ENCODE measurements at regions not wholly inside any gene's neighbourhood (a gene's known extent, or its start where the extent isn't known, plus 50 kb on each side); places are given as distances from the start of the nearest gene placed in this dataset.

- no peak for DNase-seq
Observed at GRCh38 chr5:125012727-125013451, 266.4 kb upstream of the ZNF608 start.

- DNase-seq, result no peak
Observed at GRCh38 chr5:125014202-125014601, 267.8 kb upstream of the ZNF608 start.

DNA sequence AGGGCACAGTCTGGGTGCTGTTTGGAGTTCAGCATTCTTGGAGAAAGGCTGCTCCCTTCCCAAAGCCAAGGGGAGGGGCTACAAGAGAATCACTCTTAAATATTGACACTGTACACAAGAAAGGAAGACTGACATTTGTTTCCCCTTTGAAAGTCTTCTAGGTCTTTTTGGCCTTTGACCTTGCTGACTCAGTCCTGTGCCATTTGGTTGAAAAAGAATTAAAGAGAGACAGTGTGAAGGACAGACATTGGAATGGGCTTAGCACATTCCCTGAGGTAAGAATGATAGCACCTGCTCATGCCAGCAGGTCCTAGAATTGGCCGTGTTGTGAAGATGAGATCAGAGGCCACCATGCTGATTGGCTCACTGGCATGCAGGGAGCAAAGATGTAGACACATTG, 271.4 kb upstream of the ZNF608 start:
- DNase-seq, result no peak

GRCh38 chr5:125023673-125024072, 277.2 kb upstream of the ZNF608 start:
- no peak for DNase-seq

- DNase-seq, result no peak
Observed at GRCh38 chr5:125026867-125027731, 280.7 kb upstream of the ZNF608 start.

DNA sequence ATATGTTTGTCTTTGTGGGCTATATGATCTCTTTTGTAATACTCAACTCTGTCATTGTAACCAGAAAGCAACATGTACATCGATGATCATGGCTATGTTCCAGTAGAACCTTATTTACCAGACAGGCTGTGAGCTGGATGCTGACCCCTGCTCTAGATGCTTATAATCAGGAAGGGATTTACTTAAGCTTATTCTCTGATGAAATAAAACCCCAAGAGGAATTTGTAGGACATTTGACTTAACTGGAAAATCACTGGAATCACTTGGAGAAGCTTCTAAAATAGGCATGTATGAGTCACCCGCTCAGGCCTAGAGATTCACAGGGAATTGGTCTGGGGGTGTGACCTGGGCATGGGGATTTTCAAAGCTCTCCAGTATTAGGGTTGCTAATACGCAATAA, 285.8 kb upstream of the ZNF608 start:
- DNase-seq, result no peak

- no peak for DNase-seq
Observed at GRCh38 chr5:125033602-125034001, 287.2 kb upstream of the ZNF608 start.

GRCh38 chr5:125034331-125034730, 287.9 kb upstream of the ZNF608 start:
- no peak for DNase-seq

DNA sequence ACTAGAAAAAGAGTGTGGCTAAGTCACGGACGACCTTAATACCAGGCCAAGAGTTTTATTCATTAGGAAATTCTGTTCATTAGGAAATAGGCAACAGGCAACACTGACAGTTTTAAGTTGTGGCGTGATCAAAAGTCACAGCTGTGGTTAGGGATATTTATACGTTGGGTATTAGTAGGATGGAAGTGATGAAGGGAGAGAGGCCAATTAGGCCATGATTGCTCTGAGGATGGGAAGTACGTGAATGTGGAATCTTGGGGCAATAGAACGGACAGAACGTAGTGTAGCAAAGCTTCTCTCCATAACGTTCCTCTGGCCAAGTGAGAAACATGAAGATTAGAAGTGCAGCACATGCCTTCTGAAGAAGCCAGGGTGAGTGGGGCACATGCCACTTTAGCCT, 290.1 kb upstream of the ZNF608 start:
- DNase-seq, result no peak

DNA sequence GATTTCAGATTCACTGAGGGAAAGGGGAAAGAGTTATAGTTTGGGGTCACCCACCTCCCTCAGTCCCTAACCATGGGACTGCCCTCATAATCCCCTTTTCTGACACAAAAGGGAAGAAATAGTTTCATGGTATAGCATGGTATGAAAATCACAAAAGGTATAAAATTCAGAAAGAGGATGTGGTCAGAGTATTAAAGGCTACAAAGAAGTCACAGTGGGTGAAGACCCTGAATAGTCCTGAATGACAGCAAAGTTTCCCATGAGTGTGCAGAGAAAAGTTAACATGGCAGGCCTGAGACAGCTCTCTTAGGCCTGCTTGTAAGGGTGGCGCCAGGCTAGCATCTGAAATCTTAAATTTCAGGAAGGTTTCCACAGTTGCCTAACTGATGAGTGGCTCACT, 290.6 kb upstream of the ZNF608 start:
- no peak for DNase-seq

GRCh38 chr5:125037530-125037929, 291.1 kb upstream of the ZNF608 start:
- DNase-seq, result no peak

DNA sequence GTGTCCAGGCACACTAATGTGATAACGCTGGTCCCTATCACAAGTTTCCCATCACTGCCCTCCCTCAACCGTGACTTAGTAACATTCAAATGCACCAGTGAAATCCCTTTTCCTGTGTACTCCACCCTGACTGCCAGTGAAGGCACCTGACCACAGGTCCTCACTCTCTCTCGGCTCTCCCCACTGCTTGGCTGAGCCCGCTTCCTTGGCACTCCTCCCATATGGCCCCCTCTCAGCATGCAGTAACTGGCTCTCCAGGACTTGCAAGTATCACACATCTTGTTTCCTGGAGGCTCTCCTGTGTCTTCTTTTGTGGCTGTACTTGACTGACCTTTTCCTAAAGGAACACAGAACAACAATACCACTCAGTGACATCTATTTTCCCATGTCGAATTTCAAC, 292.0 kb upstream of the ZNF608 start:
- no peak for DNase-seq

DNA sequence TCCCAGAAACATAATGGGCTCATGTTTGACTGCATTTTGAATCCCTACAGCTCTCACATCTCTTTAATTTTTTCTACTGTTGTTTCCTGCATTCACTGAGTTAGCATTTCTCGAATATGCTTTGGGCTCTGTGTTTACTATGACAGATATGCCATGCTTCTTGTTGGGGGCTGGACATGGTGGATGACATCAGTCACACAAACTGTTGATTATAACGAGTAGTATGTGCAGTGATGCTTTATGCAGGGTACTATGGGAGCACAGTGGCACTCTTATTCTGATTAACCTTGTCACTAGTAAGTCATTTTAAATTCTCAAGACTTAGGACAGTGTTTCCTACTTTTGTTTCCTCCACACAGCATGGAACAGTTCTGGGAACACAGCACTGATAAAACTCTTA, 295.4 kb upstream of the ZNF608 start:
- DNase-seq, result no peak

GRCh38 chr5:125042261-125042890, 295.9 kb upstream of the ZNF608 start:
- no peak for DNase-seq

DNA sequence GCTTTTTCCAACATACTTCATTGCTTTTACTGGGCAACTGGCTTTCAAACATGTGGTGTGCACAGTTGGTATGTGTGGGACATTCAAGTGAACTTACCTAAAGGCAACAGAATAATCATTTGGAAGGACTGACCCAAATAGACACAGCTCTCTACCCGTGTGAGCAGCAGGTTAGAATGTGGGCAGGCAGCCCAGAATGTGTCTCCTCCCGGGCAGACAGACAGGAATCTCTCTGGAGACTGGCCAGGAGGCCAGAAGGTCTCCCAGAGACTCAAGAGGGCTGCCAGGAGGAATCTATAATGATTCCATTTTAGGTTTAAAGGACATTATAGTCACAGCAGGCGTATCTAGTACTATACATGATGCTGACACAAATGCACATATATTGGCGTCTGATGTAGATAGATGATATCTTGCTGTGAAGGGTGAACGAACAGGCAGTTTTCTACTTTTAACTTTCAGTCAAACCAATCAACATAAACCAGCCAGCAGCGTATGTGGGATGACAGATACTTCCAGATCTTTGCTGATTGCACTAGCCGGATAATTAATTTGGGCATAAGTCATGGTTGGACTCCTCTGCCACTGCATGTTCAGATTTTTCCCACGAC, 297.4 kb upstream of the ZNF608 start:
- peak; percentile 71 for DNase-seq

- DNase-seq, result no peak
Observed at GRCh38 chr5:125044491-125045282, 298.2 kb upstream of the ZNF608 start.

- no peak for DNase-seq
Observed at GRCh38 chr5:125045646-125046045, 299.2 kb upstream of the ZNF608 start.

DNA sequence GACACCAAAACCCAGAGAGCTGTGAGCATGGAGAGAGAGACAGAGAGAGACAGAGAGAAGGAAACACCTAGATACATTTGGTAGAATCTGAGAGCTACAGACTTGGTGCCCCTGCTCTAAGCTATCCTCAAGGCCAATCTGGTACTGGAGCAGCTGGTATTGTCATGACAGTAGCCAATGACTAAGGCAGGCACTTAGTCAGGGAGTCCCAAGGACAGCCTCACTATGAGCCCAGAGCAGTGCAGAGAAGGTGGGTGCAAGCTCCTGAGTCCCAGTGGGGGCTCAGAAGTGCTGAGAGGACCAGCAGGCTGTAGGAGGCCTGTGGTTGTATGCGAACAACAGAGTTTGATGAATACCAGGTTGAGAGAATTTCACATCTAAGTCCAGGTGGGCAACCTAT, 300.4 kb upstream of the ZNF608 start:
- no peak for DNase-seq

DNA sequence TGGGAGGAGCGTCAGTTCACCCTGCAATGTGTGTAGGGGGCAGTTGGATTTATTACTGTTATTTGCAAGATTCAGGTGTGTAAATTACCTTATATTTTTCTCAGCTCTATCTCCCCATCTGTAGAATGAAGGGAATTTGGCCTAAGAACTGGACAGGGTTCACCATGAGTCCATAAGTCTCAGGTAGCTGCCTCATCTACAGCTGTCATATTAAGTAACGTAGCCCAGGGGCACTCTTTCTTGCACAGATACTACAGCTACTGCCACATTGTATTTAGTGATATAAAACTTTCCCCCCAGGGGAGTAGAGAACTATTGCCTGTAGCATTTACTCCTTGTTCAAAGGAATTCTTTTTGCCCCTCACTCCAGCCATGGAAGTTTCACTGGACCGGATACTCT, 301.4 kb upstream of the ZNF608 start:
- DNase-seq, result no peak

GRCh38 chr5:125049721-125050702, 303.6 kb upstream of the ZNF608 start:
- no peak for DNase-seq

DNA sequence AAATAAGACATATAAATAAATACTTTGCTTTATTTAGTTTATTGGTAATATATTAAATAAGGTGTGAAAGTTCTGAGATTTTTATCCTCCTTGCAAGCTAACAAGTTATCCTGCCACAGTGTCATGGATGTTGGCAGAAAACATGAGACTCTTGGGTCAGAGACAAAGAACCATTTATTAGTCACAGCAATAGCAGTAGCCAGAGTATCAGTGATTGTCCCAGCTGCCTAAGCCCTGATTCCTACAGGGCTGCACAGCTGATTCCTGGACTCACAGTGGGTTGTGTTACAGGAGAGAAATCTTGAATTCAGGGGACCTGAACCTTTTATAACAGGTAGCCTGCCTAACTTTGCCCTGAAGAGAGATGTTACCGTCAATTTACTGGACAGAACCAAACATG, 304.5 kb upstream of the ZNF608 start:
- DNase-seq, result no peak
